Stimulated activated CD8-positive, alpha-beta memory T cell treated with anti-CD3 and anti-CD28 coated beads, Interleukin-7, amount 100 ng/mL, for 24 hours (primary cell): ENCODE measurements at regions not wholly inside any gene's neighbourhood (a gene's known extent, or its start where the extent isn't known, plus 50 kb on each side); places are given as distances from the start of the nearest gene placed in this dataset.

Experiments
- DNase-seq: peaks from one replicate; pipeline ENCODE4 v3.0.0-alpha.2; 2020; ENCODE audit warnings: low read depth

DNA sequence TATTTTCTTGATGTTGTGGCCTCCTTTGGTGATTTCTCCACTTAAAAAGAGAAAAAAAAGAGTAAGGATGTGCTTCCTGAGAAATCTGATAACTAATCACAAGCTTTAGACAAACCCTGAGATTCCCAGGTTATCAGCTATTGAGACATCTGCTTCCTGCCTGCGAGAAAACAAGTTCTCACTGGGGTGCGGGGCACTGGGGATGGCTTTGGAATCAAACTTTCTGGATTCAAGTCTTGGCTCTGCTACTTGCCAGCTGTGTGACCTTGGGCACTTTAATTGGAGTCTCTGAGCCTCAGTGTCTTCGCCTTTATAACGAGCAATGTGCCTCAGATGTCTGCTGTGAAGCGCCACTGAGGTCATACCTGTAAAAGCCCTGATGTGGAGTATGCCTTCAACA, 152.5 kb upstream of the NAV2 start:
- DNase-seq = no peak

DNA sequence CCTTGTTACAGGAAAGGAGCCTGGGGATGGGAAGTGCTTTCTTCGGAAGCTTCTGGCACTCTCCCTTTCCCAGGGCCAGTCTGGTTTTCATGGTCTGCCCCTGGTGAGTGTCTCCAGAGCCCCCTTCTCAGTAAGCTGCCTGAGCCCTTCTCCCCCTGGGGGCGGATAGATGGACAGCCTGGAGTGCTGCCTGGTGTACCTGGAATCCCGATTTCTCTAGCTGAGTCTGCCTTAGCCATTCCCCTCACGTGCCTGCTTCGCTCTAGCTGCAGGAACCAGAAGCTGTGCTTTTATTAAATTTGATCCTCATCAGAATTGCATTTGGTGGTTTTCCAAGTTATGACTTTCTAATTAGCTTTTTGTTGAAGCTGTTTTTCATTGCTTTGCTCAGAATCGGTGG, 152.9 kb upstream of the NAV2 start:
- DNase-seq = no peak

DNA sequence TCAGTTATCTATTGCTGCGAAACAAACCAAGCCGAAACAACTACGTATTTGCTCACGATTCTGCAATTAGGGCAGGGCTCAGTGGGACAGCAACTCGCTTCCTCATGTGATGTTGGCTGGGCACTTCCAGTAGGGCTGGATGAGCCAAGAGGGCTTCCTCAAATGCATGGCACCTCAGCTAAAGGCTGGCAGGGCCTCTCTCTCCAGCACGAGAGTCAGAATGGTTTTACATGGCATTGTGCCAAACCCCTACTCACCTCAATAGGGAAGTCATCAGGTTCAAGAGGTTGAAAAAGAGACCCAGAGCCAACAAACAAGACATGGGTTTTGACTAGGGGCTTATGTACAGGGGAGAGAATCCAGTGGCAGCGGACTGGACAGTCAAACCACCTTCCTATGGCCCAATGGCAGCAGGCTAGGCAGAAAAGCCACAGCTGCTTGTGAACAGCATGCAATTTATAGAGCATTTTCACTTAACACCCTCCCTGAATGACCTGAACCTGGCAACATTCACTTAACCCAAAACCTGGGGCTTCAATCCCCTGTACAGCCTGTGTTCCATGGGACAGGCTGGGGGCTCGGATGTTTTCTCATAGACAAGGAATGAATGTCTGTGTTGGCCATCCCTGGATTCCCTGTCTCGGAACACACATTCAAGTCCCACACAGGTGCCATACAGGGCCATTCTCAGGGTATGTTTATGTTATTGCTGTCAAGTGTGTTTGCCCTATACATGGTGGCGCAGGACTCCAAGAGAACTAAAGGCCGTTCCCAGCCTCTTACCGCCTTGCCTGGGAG, 154.2 kb upstream of the NAV2 start:
- no peak for DNase-seq

DNA sequence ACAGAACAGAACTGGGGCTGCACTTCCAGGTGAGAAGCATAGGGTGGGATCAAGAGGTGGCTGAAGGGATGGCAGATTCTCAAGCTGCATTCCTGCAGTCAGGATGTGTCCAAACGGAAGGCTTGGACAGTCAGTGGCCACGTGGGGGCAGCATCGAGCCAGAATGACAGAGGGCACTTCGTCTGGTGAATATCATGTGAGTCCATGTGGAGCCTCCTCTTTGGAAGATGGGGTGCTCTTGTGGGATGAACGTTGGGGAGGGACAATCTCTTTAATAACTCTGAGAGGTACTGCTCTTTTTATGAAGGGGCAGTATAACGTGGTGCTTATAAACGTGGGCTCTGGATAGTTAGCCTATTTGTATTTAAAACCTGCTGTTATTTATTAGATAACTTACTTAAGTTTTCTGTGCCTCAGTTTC, 154.9 kb upstream of the NAV2 start:
- peak; percentile 36 for DNase-seq

DNA sequence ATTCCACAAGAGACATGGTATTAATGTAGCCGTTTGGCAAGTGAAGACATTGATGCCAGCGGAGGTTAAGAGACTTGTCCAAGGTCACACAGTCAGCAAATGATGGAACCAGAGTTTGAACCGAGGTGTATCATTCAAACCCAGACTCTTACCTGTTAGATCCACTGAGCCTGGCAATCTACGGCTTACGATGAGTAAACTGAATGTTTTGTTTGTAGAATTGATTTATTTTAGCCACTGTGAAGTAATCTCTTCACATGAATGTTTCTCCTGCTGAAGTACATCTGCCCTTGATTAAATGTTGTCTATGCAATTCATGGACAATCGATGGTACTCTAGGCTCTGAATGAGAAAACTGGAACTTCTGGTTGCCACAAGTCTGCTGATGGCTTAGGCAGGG, 155.5 kb upstream of the NAV2 start:
- DNase-seq = no peak

DNA sequence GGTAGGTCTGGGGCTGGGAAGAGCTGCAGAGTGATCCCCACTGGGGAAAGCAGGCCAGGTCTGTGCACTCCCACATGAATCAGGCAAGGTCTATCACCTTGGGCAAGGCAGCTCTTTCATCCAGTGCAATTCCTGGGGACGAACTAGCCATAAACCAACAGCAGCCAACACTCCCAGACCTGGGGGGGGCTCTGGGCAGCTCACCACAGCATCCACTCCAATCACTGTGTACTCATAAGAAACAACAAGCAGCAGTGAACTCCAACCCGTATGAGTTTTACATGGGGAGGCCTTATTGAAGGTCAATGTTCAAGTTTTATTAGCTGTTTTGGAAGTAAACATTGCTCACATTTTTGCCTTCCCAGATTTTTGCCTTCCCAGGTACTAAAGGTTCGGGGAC, 157.4 kb upstream of the NAV2 start:
- no peak for DNase-seq

DNA sequence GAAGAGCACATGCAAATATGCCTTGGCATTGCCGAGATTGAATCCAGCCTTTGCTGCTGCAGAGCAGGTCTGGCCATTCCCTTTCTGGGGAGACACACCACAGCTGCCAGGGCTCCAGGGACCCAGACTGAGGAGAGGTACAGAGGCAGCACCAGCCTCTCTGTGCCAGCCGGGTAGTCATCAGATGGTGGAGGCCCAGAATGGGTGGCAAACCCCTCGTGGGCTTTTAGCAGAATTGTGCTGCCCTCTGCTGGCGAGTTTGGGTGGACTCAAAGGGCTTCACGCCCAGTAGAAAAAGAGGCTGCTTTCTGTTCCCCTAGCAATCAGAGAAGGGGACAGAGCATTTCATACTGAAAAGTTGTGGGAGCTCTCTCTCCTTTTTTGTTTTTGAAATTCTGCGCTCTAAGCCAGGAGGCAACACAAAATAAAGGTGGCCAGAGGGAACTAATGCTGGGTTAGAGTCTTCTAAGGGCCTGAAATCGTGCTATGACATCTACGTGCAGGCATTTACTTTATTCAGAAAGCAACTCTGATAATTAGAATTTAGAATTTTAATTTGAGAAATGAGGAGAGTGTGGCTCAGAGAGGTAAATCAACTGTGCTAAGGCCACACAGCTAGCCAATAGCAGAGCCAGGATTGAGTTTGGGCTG, 158.8 kb upstream of the NAV2 start:
- DNase-seq = peak; percentile 63

DNA sequence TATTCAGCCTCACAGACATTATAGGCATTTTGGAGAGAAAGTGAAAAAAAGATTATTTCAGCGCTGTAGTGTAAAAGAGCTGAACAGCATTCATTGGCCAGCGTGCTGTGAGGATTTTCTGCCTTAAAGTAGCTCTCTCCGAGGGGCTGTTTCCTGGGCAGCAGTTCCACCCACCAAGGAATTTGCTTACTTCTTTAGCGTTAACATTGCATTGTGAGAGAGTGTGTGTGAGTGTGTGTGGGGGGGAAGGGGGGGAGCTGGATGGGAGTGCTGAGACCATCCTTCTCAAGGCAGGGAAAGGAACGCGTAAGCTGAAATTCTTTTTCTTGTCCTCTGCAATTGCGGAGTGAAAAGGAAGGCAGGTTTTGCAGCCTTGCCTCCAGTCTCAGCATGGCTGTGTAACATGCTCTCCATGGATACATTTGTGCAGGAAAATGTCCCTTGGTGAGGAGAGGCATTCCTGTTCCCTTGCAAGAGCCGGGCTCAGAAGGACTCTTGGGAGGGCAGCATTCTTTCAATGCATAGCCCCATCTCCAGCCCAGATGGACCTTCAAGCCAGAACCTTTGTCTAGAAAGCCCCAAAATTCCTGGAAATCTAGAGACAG, 159.9 kb upstream of the NAV2 start:
- no peak for DNase-seq

DNA sequence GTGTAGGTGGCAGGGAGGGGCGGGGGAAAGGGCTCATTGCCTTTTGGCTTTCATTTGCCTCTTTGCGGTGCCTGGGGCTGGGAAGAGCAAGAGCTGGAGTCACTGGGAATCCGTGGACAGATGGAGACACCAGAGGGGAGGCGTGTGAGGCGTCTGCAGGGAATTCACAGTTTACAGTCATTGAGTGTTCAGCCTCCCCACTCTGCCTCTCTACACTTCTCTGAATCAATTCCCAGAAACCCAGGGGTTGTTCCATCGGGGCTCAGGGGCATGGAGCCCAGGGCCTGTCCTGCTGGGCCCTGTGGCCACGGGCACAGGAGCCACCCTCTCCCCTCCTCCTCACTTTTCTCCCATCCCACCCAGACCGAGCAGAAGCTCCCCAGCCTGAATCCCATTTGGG, 160.5 kb upstream of the NAV2 start:
- DNase-seq = no peak

DNA sequence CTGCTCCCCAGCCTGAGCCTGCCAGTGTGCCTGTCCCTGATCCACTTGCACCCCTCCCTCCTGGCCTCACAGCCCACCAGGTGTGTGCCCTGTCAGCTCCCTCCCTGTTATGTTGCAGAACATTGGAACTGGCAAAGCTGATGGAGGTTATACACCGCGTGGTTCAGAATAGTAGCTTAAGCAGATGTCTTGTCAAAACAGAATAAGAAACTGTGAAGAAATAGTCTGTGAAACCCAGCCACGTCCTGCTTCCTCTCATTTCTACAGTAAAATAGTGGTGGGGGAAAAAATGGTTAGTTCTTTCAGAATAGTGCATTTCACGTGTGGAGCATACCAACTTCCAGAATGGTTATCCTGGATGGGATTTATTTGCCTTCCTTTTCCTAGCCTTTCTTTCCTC, 161.2 kb upstream of the NAV2 start:
- DNase-seq = no peak

DNA sequence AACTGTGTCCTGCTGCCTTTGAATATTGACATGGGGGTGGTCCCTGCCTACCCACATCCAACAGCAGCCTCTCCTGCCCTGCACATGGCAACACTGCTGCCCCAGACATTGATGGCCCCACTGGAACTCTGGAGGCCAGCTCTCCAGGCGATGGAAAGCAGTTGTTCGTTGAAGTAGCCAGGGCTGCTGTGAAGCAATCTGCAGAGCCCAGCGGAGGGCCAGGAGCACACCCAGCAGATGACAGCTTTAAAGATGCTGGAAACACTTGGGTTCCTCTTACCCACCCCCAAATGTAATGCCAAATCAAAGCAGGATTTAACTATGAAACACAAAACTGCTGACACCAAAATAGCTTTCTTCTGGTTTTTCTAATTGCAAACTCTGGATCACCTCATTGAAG, 165.6 kb upstream of the NAV2 start:
- no peak for DNase-seq

DNA sequence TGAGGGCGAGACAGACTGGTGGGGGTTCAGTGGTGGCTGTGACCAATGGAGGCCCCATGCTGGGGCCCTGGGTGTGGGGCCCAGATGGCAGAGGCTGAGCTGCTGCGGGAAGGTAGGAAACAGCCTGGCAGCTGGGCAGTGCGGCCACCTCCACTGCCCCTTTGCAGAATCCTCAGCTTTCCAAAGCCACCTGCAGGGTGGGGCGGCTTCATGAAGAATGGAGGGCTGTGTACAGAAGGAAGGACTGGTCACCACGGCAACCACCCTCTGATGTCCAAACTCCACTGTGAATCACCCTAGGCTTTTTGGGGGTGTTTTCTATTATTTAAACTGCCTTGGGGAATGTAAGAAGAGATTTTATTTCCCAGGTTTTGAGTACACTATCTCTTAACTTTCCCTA, 166.3 kb upstream of the NAV2 start:
- no peak for DNase-seq

DNA sequence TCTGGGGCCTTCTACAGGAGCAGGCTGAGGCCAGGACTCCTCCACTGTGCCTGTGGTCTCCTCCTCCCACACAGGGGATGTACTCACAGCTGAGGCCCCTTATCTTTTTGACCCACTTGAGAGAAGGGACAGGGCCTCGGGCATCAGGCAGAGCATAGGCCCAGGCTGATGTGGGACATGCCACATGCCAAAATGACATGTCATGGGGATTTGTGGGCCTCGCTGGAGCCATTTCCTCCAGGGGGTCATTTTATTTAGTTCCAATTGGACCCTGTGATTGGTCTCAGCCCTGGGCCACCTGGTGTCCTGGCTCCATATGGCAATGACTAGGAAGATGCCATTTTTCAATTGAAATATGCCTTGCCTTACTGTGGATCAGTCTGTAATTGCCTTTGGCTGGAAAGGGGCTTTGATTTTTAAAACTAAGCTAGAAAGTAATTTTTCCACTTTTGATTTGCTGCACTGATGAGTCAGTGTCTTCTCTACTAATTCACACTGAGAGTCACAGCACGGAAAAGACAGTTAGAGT, 171.1 kb upstream of the NAV2 start:
- no peak for DNase-seq

DNA sequence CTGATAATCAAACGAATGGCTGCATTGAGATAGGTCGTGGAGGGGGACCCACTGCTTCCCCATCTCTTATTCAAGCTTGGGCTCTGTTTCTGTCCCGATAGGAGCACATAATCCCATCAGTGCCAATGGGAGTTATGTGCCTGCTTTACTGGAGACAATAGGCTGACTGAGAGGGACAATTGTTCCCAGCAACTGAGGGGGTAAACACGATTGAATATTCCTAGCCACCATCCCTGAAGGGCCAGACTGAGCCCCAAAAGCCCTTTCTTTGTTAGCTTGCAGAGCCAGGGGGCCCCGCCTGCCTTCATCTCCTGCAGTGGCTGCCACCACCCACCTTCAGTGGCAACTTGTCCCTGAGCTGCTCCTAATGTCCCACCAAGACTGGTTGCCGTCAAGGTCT, 172.8 kb upstream of the NAV2 start:
- no peak for DNase-seq

DNA sequence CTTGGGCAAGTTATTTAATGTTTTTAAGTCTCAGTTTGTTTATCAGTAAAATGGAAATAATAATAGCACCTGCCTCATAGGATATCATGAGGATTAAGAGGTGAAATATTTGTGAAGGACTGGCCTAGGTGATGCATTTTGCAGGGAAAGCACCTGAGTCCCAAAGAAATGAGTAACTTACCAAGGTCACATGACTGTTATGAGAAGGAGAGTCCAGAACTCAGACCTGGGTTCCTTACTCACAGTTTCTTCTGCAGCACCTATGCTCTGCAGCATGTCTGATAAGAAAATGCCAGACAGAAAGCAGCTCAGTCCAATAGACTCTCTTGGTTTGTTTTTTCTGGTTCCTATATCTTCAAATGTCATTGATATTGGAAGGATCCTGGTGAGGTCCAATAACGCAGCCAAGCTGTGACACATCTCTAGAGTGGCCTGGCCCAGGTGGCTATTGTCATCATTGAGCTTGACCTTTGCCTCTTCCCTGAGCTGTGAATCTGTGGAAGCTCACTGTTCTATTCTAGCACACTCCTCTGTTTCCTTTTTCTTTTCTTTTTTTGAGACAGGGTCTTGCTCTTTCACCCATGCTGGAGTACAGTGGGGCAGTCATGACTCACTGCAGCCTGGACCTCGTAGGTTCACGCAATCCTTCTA, 174.7 kb upstream of the NAV2 start:
- DNase-seq = no peak

DNA sequence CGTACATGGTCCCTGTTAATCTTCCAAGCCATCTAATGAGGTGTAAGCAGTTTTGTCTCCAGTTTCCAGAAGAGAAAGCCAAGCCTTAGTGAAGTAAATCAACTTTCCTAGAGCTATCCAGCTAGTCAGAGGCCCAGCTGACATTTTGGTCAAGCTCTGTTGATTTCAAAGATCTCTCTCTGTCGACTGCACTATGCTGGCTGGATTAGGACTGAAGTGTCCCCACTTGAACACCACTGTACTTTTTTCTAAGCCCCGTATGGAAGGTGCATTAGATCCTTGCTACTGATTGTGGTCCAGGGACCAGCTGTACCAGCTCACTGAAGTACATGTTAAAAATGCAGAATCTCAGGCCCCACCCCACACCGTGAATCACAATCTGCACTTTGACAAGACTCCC, 176.5 kb upstream of the NAV2 start:
- DNase-seq = no peak

DNA sequence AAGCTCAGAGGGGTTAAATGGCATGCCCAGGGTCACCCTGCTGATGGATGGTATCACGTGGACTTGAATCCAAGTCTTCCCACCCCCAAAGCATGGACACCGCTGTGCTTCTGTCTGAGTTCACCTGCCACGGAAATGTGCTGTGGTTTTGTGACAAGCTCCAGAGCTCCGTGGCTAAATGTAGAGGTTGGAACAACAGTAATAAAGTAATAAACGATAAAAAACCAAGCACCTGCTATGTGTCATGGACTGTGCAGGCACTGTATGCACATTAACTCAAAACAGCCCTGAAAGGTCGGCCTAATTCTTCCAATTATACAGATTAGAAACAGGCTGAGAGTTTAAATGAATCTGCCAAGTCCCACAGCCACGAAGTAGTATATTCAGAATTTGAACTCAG, 182.1 kb upstream of the NAV2 start:
- no peak for DNase-seq

DNA sequence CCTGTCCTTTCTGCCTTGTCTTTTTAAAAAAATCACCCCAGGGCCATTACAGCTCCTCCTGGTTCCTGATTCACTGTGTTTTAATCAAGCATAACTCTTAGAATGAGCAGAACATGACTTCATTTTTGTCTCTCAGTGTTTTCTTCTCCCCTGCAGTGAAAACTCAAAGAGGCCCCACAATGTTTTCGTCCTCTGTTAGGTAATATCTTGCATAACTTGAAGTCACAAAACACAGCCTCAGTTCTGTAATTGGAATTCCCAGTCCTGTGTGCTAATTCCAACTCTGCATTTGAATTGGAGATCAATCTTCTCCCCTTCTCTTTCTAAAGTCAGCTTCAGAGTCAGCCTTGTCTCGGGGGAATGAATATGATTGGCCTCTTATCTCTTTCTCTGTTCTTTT, 186.5 kb upstream of the NAV2 start:
- DNase-seq = no peak

DNA sequence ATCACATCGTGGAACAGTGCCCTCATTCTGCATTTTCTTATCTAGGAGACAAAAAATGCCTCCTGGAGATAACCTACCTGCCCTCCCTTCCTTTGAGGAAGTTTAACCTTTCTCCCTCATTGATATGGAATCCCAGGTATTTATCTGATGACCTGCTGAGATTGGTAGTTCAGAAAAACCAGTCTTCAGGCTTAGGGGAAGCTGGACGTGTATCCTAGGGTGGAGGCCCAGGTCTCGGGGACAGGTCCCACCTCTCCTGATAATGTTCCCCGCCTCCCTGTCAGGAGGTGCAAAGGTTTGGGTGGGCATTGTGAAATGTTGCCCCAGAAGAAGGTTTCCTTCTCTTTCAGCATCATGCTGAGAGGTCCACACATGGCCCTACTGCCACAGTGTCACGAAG, 186.9 kb upstream of the NAV2 start:
- no peak for DNase-seq

DNA sequence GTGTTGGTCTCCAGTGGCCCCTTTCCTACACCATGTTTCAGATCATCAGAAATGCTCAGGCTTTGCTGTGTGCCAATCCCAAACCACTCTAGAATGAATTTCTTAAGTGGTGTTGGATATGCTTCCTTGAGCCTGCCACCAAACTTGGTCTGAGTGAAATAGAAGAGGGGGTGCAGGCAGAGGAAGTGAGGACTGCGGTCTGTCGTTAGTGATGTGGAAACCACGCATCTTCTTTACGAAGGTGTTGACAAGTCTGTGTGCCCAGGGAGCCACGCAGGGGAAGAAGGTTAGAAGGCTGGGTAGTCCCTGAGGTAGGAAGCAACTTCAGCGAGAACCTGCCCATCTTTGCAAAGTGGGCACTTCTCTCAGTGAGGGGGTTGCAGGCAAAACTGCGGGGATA, 187.4 kb upstream of the NAV2 start:
- no peak for DNase-seq

DNA sequence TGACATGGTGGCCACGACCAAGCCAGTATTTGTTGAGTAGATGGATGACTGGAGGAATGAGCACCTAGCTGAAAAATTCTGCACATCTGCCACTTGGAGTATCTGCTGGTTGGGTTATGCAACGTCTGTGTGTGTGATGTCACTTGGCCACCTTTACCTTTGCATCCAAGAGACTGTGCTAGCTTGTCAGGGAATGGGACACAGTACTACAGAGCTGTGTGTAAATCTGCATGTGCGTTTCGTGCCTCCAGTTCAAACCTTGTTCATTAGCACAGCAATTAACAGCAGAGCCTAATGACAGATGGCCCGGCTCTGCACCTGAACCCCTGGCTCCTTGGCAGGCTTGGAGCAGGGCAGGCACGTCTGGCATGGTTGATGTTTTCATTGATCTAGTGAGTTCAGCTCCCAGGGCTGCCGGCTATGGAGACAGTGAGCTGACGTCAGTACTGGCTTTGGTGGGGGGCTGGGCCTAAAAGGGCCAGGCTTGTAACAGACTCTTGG, 188.4 kb upstream of the NAV2 start:
- DNase-seq = no peak

DNA sequence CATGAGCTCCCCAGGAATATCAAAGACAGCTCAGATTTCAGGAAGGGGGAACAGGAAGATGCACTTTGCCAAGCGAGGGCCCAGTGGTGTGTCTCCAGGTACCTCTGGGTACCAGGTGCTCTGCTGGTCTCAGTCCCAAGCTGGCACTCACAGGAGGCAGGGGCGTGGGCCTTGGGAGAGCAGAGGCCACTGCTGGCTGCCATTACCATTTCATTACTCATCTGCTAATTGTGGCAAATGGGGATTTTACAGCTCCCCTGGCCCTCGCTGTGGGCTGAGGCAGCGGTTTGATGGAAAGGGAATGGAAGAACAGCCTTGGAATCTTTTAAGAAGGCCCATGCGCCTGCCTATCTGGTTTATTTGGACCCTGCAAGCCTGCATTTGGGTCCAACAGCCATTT, 192.0 kb upstream of the NAV2 start:
- DNase-seq = no peak
